ENCODE measurements at regions not wholly inside any gene's neighbourhood (a gene's known extent, or its start where the extent isn't known, plus 50 kb on each side); places are given as distances from the start of the nearest gene placed in this dataset.
"Not testable (repeated sequence)": the region's sequence is repeated elsewhere in the genome, so short reads cannot be mapped to it uniquely, and the experiment has no call there.

- H3K27ac ChIP-seq: no peak overlapping the region
- TF ChIP-seq CTCF (conservative IDR thresholded peaks at IDR 0.05): no peak
Measured at GRCh38 chr4:138475116-138475515, 233.0 kb upstream of the SLC7A11 start.

DNA sequence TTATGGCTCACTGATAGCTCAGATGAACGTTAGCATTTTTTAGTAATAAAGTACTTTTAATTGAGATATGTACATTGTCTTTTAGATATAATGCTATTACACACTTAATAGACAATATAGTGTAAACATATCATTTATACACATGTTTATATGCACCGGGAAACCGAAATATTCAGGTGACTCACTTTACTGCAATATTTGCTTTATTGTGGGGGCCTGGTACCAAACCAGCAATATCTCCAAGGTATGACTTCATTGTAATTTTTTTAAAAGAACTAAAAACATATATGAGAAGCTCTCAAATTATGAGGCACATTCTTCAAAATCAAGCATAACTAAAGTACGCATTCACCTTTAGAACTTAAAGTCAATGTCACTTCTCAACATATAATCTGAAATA is 231.2 kb upstream of the SLC7A11 start:
- TF ChIP-seq CTCF (conservative IDR thresholded peaks at IDR 0.05): no peak

GRCh38 chr4:138460477-138461414 is 218.6 kb upstream of the SLC7A11 start:
- TF ChIP-seq CTCF (conservative IDR thresholded peaks at IDR 0.05): no peak
- no peak overlapping the region for H3K27ac ChIP-seq

More for the DNA sequence above, 231.2 kb upstream of the SLC7A11 start:
- no peak overlapping the region for H3K27ac ChIP-seq

- no peak overlapping the region for H3K27ac ChIP-seq
- TF ChIP-seq CTCF (conservative IDR thresholded peaks at IDR 0.05): no peak
Measured at GRCh38 chr4:138458751-138459150, 216.6 kb upstream of the SLC7A11 start.

- H3K27ac ChIP-seq: not testable (repeated sequence)
Measured at GRCh38 chr4:138456349-138456748, 214.2 kb upstream of the SLC7A11 start.

- no peak overlapping the region for H3K27ac ChIP-seq
- no peak for TF ChIP-seq CTCF (conservative IDR thresholded peaks at IDR 0.05)
Measured at GRCh38 chr4:138455097-138455496, 212.9 kb upstream of the SLC7A11 start.

DNA sequence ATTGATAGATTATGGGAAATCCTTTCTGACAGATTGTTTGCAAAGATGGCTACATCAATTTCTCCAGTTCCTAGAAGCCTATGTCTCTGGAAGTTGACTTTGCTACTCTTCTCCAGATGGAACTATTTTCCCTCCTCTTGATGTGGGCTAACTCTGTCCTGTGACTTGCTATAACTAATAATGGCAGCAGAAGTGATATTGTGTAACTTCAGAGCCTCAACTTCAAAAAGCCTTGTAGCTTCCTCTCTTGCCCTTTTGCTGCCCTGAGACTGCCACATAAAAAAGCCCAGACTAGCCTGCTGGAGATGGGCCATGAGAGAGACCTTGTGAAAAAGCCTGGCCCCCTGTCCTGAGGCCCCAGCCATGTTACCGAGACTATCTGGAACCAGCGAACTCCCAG is 210.7 kb upstream of the SLC7A11 start:
- TF ChIP-seq CTCF (conservative IDR thresholded peaks at IDR 0.05): no peak
- no peak overlapping the region for H3K27ac ChIP-seq

DNA sequence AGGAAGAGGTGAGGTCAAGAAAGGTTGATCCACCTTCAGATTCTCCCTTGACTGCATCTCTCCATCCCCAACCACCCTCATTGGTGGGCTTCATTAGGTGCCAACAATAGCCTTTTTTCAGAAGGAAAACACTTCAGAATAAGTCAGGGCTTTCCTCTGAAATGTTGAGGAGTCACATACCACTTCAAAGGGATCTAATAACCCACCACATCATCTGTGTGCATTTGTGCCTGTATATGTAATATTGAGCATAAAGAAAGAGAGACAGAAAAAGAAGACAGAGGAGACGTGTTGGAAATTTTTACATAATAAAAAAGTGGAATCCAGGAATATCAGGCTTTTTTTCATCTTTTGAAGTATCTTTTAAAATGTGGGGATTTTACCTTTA is 209.1 kb upstream of the SLC7A11 start:
- no peak for TF ChIP-seq CTCF (conservative IDR thresholded peaks at IDR 0.05)
- no peak overlapping the region for H3K27ac ChIP-seq

Data from VCaP (cell line).